GM04504 (cell line): ENCODE measurements at regions not wholly inside any gene's neighbourhood (a gene's known extent, or its start where the extent isn't known, plus 50 kb on each side); places are given as distances from the start of the nearest gene placed in this dataset.
A peak's percentile ranks its signal among the peaks of the same experiment; 100 is the strongest.
"Not testable (repeated sequence)": the region's sequence is repeated elsewhere in the genome, so short reads cannot be mapped to it uniquely, and the experiment has no call there.

Source experiments
- DNase-seq: peaks from one replicate; pipeline ENCODE4 v3.0.0-alpha.2; 2012; ENCODE audit warnings: low read depth

- no peak for DNase-seq
Observed at GRCh38 chr17:71639865-71640264, 481.0 kb upstream of the SOX9 start.

- not testable (repeated sequence) for DNase-seq
Observed at GRCh38 chr17:71646890-71647289, 473.9 kb upstream of the SOX9 start.

- not testable (repeated sequence) for DNase-seq
Observed at GRCh38 chr17:71648342-71648741, 472.5 kb upstream of the SOX9 start.

- no peak for DNase-seq
Observed at GRCh38 chr17:71649941-71650350, 470.9 kb upstream of the SOX9 start.

- no peak for DNase-seq
Observed at GRCh38 chr17:71655542-71655941, 465.3 kb upstream of the SOX9 start.

GRCh38 chr17:71656964-71657858, 463.6 kb upstream of the SOX9 start:
- DNase-seq: no peak

GRCh38 chr17:71658996-71659395, 461.8 kb upstream of the SOX9 start:
- no peak for DNase-seq

GRCh38 chr17:71664861-71665260, 456.0 kb upstream of the SOX9 start:
- DNase-seq: no peak

- DNase-seq: no peak
Observed at GRCh38 chr17:71666047-71666446, 454.8 kb upstream of the SOX9 start.

GRCh38 chr17:71667661-71668060, 453.2 kb upstream of the SOX9 start:
- no peak for DNase-seq

GRCh38 chr17:71668807-71669206, 452.0 kb upstream of the SOX9 start:
- DNase-seq: no peak

GRCh38 chr17:71677439-71677838, 443.4 kb upstream of the SOX9 start:
- DNase-seq: no peak

GRCh38 chr17:71679832-71680231, 441.0 kb upstream of the SOX9 start:
- DNase-seq: no peak

- no peak for DNase-seq
Observed at GRCh38 chr17:71681427-71682173, 439.2 kb upstream of the SOX9 start.

GRCh38 chr17:71682174-71682494, 438.7 kb upstream of the SOX9 start:
- DNase-seq: no peak

- DNase-seq: no peak
Observed at GRCh38 chr17:71689782-71690181, 431.0 kb upstream of the SOX9 start.

GRCh38 chr17:71699907-71700306, 420.9 kb upstream of the SOX9 start:
- DNase-seq: no peak

- DNase-seq: no peak
Observed at GRCh38 chr17:71703701-71704100, 417.1 kb upstream of the SOX9 start.

GRCh38 chr17:71709271-71709890, 411.4 kb upstream of the SOX9 start:
- peak; percentile 50 for DNase-seq

GRCh38 chr17:71709946-71710345, 410.9 kb upstream of the SOX9 start:
- DNase-seq: peak; percentile 29

- no peak for DNase-seq
Observed at GRCh38 chr17:71710816-71711215, 410.0 kb upstream of the SOX9 start.

GRCh38 chr17:71713846-71714245, 407.0 kb upstream of the SOX9 start:
- no peak for DNase-seq

- no peak for DNase-seq
Observed at GRCh38 chr17:71724339-71724738, 396.5 kb upstream of the SOX9 start.
